SKM-1 treated with dmso at 0.1 percent for 144 hours (cell line): ENCODE measurements at regions not wholly inside any gene's neighbourhood (a gene's known extent, or its start where the extent isn't known, plus 50 kb on each side); places are given as distances from the start of the nearest gene placed in this dataset.

ENCODE experiments used
- DNase-seq: peaks from one replicate; lab custom pipeline; 2025; ENCODE audit not compliant: unreplicated experiment; lab: John Stamatoyannopoulos, UW

DNA sequence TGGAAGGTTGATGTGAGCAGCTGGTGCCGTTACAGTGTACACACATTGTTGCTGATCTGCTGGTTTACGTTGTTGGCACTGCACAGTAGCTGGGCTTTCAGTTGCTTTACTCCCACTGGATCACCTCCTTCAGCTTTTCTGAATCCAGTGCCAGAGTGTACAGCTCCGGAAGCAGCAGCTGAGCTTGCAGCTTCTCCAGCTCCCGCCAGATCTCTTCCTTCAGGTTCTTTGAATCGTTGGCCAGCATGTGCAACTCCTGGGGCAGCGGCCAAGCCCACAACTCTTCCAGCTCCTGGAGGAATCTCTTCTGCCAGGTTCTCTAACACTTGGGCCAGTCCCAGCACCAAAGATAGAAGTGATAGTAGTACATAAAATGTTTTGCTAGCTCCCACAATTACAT lies 149.7 kb upstream of the RRP15 start:
- no peak for DNase-seq

DNA sequence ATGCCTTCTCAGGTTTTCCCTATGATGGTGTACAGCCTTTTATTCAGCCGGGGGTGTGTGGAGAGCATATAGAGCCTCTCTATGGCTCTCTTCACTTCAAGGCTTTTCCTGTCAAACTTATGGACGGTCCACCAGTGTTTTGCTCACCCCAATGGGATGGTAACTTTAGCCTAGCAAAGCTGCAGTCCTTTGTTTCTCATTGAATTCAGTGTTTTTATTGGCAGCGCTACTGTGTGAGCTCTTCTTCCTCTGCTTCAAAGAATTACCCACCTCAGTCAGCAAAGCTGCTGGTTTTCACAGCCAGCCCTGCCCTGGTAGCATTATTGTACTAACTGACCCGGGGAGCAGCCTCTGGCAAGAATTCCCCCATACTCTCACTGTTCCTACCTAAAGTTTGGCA lies 145.3 kb upstream of the RRP15 start:
- DNase-seq = no peak

DNA sequence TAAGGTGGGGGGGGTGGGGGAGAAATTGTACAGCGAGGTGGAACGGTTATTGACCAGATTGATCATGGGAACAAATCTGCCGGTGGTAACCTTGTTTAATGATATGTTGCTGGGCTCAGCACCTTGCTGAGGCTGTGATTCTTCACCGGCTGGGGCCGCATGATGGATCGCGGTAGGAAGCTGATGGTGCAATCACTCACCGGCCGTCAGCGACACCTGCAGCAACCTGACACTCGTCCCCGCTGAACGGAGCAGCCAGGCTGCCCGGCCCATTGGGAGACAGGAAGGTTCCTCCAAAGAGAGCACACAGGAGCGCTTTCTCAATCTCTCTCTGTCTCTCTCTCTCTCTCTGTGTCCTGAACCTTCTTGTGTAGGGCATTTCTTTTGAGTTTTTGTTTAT lies 128.5 kb upstream of the RRP15 start:
- no peak for DNase-seq

DNA sequence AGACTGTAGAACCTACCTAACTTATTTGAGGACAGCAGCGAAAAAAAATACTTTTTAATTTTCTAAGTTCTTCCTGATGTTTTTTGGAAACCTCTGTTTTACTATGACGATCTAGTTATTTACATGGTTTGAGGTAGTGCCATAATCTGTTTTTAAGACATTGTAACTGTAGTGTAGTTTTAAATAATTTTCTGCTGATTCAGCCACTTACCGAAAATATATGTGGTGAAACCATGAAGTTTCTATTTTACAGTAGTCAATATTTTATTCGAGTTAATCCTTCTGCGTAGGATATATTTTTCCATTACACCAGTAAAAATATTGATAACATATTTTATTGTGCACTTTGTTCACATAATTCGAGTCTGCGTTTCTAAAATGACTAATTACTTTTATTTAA lies 121.7 kb upstream of the RRP15 start:
- no peak for DNase-seq

DNA sequence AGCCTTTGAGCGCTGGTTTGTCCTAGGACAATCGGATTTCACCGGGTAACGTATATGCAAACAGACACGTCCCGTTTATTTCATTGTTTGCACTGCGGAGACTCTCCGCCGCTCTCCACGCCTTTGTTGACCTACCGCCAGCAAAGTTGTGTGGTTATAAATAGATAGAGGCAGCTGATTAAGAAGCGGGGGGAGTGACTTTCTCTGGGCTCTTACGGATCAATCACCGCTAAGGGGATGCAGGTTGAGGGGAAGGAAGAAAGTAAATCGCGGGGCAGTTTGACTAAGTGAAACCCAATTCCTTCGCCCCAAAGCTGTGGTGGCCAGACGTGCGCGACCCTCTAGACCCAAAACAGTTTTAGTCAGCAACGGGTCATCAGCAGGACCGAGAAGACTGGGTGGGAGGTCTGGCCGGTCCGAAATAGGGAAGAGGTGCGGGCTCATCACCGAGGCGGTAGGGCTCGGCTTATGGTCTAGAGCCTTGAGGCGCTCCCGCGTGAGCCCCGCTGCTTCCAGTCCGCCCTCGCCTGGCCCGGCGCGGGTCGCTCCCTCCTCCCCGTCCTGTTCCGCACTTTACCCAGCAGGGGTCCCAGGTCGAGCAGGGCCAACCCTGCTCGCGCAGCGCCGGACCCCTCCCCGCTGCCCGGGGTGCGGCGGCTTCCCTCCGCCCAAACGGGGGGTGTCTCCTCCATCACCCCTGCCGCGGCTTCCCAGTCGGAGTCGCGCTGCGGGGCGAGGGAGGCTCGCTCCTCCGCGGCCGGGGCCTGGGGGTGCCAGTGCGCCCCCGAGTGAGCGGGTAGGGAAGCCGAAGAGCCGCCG lies 120.8 kb upstream of the RRP15 start:
- DNase-seq = no peak

DNA sequence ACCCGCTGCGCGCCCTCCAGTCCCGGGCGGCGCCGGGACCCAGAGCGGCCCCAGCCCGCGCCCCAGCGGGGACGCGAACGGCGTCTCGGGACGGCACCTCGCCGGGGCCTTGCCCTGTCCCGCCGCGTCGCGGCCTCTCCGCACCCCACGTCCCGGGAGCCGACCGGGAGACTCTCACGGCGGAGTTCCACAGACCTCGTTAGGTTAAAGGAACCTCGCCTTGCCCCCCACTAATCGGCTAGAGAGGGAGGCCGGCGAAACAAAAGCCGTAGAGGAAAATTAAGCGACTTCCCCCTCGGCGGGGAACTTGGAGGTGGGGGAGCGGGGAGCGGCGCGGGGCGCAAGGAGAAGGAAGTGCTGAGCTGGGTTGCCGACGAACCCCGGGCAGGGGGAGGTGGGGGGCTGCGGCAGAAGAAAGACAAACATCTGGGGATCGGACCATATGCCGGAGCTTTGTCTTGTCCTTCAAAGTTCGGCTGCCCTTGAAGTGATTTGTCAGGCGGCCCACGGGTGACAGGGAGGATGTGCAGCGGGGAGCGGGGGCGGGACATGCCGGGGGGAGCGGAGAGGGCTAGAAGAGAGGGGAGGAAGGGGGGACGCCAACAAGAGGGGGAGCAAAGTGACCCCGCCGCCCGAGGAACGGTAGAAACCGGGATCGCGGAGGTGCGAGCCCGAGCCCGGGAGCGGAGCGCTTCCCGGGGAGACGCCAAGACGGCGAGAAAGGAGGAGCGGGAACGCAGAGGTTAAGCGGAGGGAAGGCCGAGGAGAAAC lies 120.0 kb upstream of the RRP15 start:
- DNase-seq = no peak

DNA sequence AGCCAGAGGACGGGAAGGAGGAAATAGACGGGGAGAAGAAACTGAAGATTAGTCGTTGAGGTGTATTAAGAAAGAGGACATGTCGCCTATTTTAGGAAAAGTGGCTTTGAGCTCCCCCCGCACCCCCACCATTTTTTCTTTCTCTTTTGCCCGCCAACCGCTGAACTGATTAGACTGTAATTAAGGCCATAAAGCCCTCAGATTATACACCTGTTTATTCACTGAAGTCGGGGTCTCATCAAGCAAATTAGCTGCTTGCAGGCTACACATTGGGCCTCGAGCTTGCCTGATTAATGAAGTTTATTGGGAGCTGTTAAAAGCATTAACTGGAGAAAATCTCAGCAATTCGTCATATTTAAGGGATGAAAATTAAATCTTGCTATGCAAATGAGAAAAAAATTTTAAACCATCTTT lies 119.4 kb upstream of the RRP15 start:
- DNase-seq = no peak

DNA sequence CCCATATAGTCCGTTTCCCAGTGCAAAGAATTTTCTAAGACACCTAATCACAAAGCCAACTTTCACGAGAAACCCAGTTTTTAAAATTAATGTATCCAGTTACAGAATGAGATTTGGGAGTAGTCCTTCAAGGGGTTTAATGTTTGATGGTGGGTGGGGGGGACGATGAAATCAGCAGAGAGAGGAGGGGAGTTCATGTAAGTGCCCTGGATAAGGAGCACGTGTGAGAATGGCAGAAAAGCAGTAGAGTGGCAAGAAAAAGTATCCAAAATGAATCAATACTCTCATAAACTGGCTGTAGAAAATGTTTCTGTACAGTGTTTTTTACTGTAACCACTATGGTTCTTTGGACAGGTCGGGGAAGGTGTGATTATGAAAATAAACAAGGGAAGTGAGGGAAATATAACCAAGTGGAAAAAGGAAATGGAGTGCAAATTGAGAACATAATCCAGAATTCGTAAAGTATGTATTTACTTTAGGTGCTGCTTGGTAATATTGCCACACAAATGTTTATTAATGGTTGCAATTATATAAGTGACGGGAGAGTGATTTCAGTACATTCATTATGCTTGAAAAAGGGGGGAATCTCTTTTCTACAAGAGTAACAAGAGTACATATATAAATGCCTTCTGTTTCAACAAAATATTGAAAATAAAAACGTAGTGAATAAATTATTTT lies 118.7 kb upstream of the RRP15 start:
- no peak for DNase-seq

DNA sequence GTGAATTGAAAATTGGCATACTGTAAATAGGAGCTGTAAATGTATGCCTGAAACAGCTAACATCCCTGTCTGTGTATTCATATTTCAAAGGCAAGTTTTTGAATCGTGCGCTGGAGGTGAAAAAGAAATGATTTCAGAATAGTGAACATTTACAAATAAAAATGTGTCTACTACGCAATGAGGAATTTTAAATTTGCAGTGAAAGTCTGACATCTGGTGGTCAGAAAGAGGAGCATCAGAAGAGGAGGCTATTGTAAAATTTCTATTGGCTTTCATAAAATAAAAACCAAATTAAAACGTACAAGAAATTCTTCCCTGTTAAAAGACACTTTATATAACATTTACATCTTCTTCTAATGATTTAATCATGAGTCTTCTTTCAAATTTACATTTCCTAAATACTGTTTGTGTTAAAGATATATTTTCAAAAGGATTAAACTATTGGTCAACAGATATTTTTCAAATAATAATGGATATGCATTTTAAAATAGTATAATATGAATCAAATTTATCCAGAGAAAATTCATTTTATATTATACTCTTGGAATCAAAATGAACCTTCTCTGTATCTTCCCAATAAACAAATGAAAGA lies 113.7 kb upstream of the RRP15 start:
- DNase-seq = peak; percentile 64

DNA sequence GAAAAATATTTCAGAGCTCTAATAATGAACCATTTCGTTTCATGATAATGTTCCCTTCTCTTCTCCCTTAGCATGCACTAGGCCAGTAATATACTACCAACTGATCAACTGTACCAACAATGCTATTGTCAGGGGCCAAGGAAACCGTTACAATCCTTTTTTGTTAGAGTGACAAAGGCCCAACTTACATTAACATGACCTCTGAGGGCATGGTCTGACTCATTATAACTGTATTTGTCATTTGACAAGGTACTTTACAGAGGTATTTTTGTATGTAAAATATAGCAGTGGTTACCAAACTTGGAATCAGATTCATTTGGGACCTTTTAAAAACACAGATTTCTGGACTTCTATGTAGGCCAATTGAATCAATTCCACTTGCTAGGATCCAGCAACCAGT lies 102.6 kb upstream of the RRP15 start:
- DNase-seq = no peak

DNA sequence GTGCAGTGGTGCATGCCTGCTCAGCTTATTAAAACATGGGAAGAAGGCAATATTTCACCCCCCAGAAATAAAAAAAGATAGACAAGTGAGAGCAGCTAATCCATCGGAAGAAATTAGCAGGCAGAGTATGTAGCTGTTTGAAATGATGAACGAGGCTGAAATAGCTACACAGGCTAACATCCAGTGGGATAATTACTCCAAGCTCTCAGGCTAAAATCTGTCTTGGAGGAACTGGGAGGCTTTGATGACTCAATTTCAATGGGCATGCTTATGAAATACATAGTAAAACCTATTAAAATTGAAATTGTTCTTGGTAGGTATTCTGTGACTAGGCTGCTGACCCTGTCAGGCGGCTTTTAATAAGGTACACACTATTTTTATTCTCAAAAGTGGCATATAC lies 84.1 kb upstream of the RRP15 start:
- no peak for DNase-seq

DNA sequence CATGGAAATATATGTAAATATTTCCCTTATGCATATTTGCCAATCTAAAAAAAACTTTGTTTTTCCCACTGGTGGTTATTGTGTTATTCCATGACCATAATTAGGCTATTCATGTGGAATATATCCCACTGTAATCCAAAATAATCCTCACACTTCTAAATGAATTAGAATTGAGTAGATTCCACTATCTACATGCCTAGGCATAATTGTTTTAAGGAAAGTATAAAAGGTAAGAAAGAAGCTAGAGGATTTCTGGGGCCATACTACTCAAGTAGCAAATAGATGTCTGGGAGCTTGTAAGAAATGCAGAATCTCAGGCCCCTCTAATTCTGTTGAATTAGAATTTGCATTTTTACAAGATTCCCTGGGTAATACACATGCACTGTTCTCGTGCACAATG lies 83.5 kb upstream of the RRP15 start:
- no peak for DNase-seq

DNA sequence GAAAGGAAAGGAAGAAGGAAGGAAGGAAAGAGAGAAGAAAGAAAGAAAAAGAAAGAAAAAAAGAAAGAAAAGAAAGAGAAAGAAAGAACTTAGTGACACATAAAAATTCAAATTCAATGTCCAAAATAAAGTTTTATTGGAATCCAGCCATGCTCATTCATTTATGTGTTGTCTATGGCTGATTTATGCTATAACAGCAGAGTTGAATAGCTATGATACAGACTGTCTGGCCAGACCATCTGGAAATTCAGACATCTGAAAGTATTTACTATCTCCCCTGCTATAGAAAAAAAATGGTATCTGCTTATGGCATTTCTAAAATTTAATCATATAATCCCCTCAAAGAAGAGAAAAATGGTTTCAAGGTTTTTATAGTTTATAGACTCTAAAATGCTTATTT lies 79.4 kb upstream of the RRP15 start:
- no peak for DNase-seq

DNA sequence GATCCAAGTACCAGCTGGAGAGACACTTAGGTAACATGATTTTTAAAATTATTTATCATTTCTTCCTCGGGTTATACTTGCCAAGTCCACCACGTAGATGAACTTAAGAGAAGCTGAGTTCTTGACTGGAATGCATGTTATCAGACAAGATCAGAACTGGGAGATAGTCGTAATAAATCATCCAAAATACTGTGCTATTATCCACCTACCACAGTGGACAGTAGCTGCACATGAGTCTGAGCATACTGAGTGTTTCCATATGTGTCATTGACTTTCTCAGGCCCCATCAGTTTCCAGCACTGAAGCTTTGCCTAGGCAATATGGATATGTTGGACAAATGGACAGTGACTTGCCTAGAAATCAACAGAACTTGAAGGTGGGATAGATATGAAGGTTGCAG lies 77.9 kb upstream of the RRP15 start:
- no peak for DNase-seq

DNA sequence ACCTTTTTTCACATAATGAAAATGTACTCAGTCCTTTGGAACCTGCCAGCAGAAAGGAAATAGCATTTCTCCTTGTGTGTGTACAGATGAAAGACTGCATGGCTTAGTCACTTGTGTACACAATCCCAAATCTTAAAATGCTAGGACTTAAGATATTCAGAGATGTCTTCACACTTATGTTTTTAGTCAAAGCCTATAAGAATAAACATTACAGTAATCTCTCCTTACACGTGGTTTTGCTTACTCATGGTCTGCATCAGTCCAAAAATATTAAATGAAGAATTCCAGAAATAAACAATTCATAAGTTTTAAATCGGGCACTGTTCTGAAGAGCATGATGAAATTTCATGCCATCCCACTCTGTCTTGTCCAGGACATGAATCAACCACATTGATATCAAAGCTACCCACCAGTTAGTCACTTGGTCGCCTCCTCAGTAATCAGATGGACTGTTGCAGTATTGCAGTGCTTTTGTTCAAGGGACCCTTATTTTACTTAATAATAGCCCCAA lies 75.7 kb upstream of the RRP15 start:
- DNase-seq = no peak

DNA sequence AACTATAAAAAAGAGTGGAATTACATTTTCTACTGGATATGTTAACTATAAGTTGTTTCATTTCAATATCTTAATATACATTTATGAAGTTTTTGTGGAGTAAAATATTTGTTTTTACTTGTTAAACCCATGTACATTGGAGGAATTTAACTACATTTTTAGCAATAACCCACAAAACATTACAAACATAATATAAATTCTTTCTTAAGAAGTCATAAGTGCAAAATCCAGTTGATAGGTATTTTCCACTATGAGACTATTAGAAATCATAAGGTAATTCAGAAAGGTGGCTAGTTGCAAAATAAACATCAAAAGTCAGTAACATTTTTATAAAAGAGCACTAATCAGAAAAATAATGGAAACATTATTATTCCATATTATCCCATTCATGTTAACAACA lies 73.9 kb upstream of the RRP15 start:
- no peak for DNase-seq

DNA sequence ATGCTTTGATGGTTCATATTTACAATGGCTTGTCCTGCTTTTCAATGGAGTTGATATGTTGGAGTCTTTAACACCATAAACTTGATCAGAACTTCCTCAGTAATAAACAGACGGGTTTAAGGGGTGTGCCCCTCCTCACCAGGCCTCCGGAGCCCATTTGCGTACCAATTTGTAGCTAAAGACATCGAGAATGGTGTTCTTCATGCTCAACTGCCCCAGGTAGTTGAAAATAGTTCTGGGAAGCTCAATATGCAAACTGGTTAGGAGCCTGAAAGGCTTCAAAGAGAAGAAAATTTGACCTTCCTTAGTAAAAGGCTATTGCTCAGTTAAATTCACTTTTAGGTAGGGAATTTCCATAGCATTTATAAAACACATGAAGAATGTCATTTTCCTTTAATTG lies 68.1 kb upstream of the RRP15 start:
- no peak for DNase-seq

DNA sequence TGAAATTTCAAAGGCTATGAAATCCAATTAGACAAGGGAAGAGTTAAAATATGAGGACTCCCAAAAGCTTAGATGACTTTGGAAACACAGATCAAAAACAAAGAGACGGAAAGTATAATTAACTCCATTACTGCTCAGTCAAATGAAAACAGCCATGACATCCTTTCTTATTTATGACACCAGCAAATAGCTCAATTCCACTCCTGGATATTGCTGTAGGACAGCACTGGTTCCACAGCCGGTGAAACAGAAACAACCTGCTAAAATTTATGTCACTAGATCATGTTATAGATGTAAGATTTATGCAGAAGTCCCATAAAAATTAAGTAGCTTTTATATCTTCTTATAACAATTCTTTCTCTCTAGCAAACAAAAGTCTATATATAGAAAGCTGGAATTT lies 65.6 kb upstream of the RRP15 start:
- no peak for DNase-seq

DNA sequence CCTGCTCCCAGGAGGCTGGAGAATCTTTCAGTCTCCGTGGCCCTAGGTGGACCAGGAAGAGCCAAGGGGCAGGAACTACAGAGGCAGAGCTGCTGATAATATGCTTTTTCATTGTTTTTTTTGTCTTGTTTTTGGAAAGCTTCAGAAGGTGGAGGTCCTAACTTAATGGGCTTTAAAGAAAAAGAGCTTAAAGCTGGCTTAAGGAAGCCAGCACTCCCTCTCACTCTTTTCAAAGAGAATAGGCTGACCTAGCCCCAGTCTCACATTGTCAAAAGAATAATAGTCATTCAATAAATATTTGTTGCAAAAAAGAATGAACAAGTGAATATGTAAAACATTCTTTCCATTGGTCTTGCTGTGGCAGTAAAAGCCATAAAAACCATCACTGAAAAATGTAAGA lies 61.0 kb upstream of the RRP15 start:
- DNase-seq = no peak

DNA sequence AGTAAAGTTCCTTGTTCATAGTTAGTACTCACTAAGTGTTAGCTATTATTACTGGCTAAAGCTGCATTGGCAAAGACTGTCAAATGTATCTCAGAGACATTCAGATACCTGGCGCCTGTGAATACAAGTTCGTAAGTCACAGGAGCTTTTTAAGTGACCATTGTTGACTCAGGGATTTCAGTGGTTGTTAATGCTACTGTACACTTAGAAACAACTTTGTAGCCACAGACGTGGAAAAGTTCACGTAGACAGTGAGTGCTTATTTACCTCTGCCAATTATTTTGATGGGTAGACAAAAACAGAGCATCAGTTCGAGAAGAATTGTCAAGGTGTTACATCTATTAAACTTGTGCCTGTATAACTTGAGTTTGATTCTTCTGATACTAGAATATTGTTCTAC lies 59.1 kb upstream of the RRP15 start:
- no peak for DNase-seq
